H9 (cell line): ENCODE measurements at regions not wholly inside any gene's neighbourhood (a gene's known extent, or its start where the extent isn't known, plus 50 kb on each side); places are given as distances from the start of the nearest gene placed in this dataset.

Experiments used
- DNase-seq: peaks from one replicate; pipeline ENCODE4 v3.0.0-alpha.2; 2017
- H2AFZ ChIP-seq: one replicate; pipeline ENCODE4 v1.6.1; 2013; ENCODE audit warnings: mild to moderate bottlenecking, low read length, control low read depth, moderate library complexity
- H2AK5ac ChIP-seq: 2 replicates; pipeline ENCODE4 v1.6.1; 2013; ENCODE audit warnings: low read length, control low read depth, mixed read lengths; ENCODE audit not compliant: insufficient read length
- H2BK120ac ChIP-seq: one replicate; pipeline ENCODE4 v1.6.1; 2013; ENCODE audit warnings: low read depth, mild to moderate bottlenecking, low read length, control low read depth, inconsistent platforms; ENCODE audit not compliant: poor library complexity, severe bottlenecking
- H2BK12ac ChIP-seq: 2 replicates; pipeline ENCODE4 v1.6.1; 2013; ENCODE audit warnings: low read length, control low read depth, mixed read lengths, low read depth; ENCODE audit not compliant: insufficient read length
- H2BK15ac ChIP-seq: 2 replicates; pipeline ENCODE4 v1.6.1; 2013; ENCODE audit warnings: low read depth, low read length, control low read depth
- H2BK20ac ChIP-seq: one replicate; pipeline ENCODE4 v1.6.1; 2013; ENCODE audit warnings: low read depth, mild to moderate bottlenecking, low read length, control low read depth, inconsistent platforms; ENCODE audit not compliant: poor library complexity, severe bottlenecking
- H2BK5ac ChIP-seq: 2 replicates; pipeline ENCODE4 v1.6.1; 2013; ENCODE audit warnings: low read length, control low read depth, mixed read lengths; ENCODE audit not compliant: insufficient read length
- H3K14ac ChIP-seq: 2 replicates; pipeline ENCODE4 v1.6.1; 2013; ENCODE audit warnings: low read length, control low read depth; ENCODE audit not compliant: insufficient read depth
- H3K18ac ChIP-seq: 2 replicates; pipeline ENCODE4 v1.6.1; 2013; ENCODE audit warnings: low read depth, mild to moderate bottlenecking, mixed read lengths, low read length, control low read depth; ENCODE audit not compliant: insufficient read length
- H3K23ac ChIP-seq: 2 replicates; pipeline ENCODE4 v1.6.1; 2013; ENCODE audit warnings: low read length, control low read depth, mixed read lengths, low read depth; ENCODE audit not compliant: insufficient read length
- H3K23me2 ChIP-seq: 2 replicates; pipeline ENCODE4 v1.6.1; 2013; ENCODE audit warnings: low read depth, mild to moderate bottlenecking, mixed read lengths, low read length, control low read depth; ENCODE audit not compliant: insufficient read length, poor library complexity, severe bottlenecking
- H3K27ac ChIP-seq: 2 replicates; pipeline ENCODE4 v1.5.1; 2013; ENCODE audit warnings: low read length, control low read depth, mixed read lengths, low read depth; ENCODE audit not compliant: insufficient read length
- H3K27me3 ChIP-seq: 2 replicates; pipeline ENCODE4 v1.6.1; 2013; ENCODE audit warnings: low read length, control low read depth, inconsistent platforms; ENCODE audit not compliant: insufficient read depth
- H3K4ac ChIP-seq: 2 replicates; pipeline ENCODE4 v1.6.1; 2013; ENCODE audit warnings: low read depth, mild to moderate bottlenecking, control low read depth, inconsistent platforms, low read length, moderate library complexity
- H3K4me1 ChIP-seq: 2 replicates; pipeline ENCODE4 v1.6.1; 2013; ENCODE audit warnings: low read length, control low read depth, inconsistent platforms; ENCODE audit not compliant: insufficient read depth
- H3K4me2 ChIP-seq: 2 replicates; pipeline ENCODE4 v1.6.1; 2013; ENCODE audit warnings: low read length, control low read depth, mixed read lengths; ENCODE audit not compliant: insufficient read length, insufficient read depth
- H3K56ac ChIP-seq: 2 replicates; pipeline ENCODE4 v1.6.1; 2013; ENCODE audit warnings: low read depth, mild to moderate bottlenecking, mixed read lengths, low read length, control low read depth; ENCODE audit not compliant: insufficient read length
- H3K79me1 ChIP-seq: 2 replicates; pipeline ENCODE4 v1.6.1; 2013; ENCODE audit warnings: low read depth, mild to moderate bottlenecking, moderate library complexity, low read length, control low read depth, inconsistent platforms; ENCODE audit not compliant: insufficient read depth, poor library complexity, severe bottlenecking
- H3K79me2 ChIP-seq: 2 replicates; pipeline ENCODE4 v1.6.1; 2013; ENCODE audit warnings: low read length, control low read depth, inconsistent platforms; ENCODE audit not compliant: insufficient read depth
- H3K9ac ChIP-seq: 2 replicates; pipeline ENCODE4 v1.6.1; 2013; ENCODE audit warnings: low read length, control low read depth, mixed read lengths; ENCODE audit not compliant: insufficient read length; ENCODE audit errors: extremely low read depth
- H3K9me3 ChIP-seq: one replicate; pipeline ENCODE4 v1.6.1; 2013; ENCODE audit warnings: low read depth, low read length, inconsistent platforms; ENCODE audit not compliant: control insufficient read depth
- H3T11ph ChIP-seq: one replicate; pipeline ENCODE4 v1.6.1; 2013; ENCODE audit warnings: mild to moderate bottlenecking, low read length, control low read depth, inconsistent platforms
- H4K20me1 ChIP-seq: one replicate; pipeline ENCODE4 v1.6.1; 2013; ENCODE audit not compliant: control insufficient read depth, insufficient read length, insufficient read depth
- H4K5ac ChIP-seq: 2 replicates; pipeline ENCODE4 v1.6.1; 2013; ENCODE audit warnings: low read depth, mild to moderate bottlenecking, mixed read lengths, low read length, control low read depth; ENCODE audit not compliant: insufficient read length
- H4K8ac ChIP-seq: replicated peaks from 2 replicates; pipeline ENCODE4 v1.6.1; 2013; ENCODE audit warnings: low read length, control low read depth, mixed read lengths, low read depth; ENCODE audit not compliant: insufficient read length
- H4K91ac ChIP-seq: 2 replicates; pipeline ENCODE4 v1.6.1; 2013; ENCODE audit warnings: low read depth, mild to moderate bottlenecking, moderate library complexity, mixed read lengths, low read length, control low read depth; ENCODE audit not compliant: insufficient read length
- H3K27ac Mint-ChIP-seq, 3 experiments: 2 replicates in 2 of 3; 3 replicates in 1 of 3; pipeline ENCODE4 v1.8.0; 2020 to 2021; ENCODE audit warnings: mixed read lengths in 3 of 3, mild to moderate bottlenecking in 1 of 3, moderate library complexity in 1 of 3
- H3K27me3 Mint-ChIP-seq: 2 replicates; pipeline ENCODE4 v1.8.0; 2021; ENCODE audit warnings: low read depth, mild to moderate bottlenecking, moderate library complexity, mixed read lengths
- H3K36me3 Mint-ChIP-seq, 3 experiments: 2 replicates in 2 of 3; 3 replicates in 1 of 3; pipeline ENCODE4 v1.8.0; 2020 to 2021; ENCODE audit warnings: low read depth in 3 of 3, mixed read lengths in 3 of 3; ENCODE audit not compliant: insufficient read depth in 1 of 3
- H3K4me1 Mint-ChIP-seq, 2 experiments: 2 replicates each; pipeline ENCODE4 v1.8.0; 2020; ENCODE audit warnings: mixed read lengths in 2 of 2
- H3K4me3 Mint-ChIP-seq, 2 experiments: 2 replicates in 1 of 2; 3 replicates in 1 of 2; pipeline ENCODE4 v1.8.0; 2020 to 2021; ENCODE audit warnings: mild to moderate bottlenecking in 2 of 2, mixed read lengths in 2 of 2, moderate library complexity in 1 of 2
- H3K9me3 Mint-ChIP-seq, 2 experiments: 2 replicates in 1 of 2; 3 replicates in 1 of 2; pipeline ENCODE4 v1.8.0; 2020; ENCODE audit warnings: mild to moderate bottlenecking in 2 of 2, mixed read lengths in 2 of 2, moderate library complexity in 1 of 2
- CTCF ChIP-seq: fragments of 200-600 bp; sonication (generic); conservative IDR thresholded peaks from 3 replicates; pipeline ENCODE4 v1.8.0; 2021; ENCODE audit warnings: antibody characterized with exemption, mild to moderate bottlenecking
- WGBS: extraction: QIAGEN DNeasy Blood & Tissue Kit; methylation state at CpG from one replicate; pipeline ENCODE4 v1.1.7; 2013; ENCODE audit warnings: missing lambda C conversion rate, low lambda C conversion rate, mixed read lengths; ENCODE audit not compliant: insufficient read length; ENCODE audit errors: extremely low coverage; 5-methylcytosine and 5-hydroxymethylcytosine counted together

GRCh38 chr11:112829971-112830654 is 131.1 kb upstream of the NCAM1 start:
- no peaks in the 10 kb centered on the region for H3K27me3 Mint-ChIP-seq
- Histone ChIP-seq H3K27ac (no peak overlapping the region), H4K91ac (no peak overlapping the region)

More at GRCh38 chr11:112829971-112830654, 131.1 kb upstream of the NCAM1 start:
- Histone ChIP-seq H3K4me2 (no peak overlapping the region), H3K9ac (no peak overlapping the region), H3K14ac (no peak overlapping the region), H2AK5ac (no peak overlapping the region), H3T11ph (no peak overlapping the region), H3K4ac (no peak overlapping the region), H2BK120ac (no peak overlapping the region), H3K18ac (no peak overlapping the region), H2BK12ac (no peak overlapping the region), H4K5ac (no peak overlapping the region), H2BK20ac (no peak overlapping the region), H3K79me1 (no peaks in the 10 kb centered on the region), H3K27me3 (no peaks in the 10 kb centered on the region), H3K23ac (no peak overlapping the region), H3K9me3 (no peaks in the 10 kb centered on the region), H2BK15ac (no peak overlapping the region), H3K4me1 (peaks cover 8% of the 10 kb centered on the region), H2BK5ac (no peak overlapping the region), H4K8ac (no peak overlapping the region), H2AFZ (no peak overlapping the region), H3K79me2 (no peaks in the 10 kb centered on the region; the same call in 1 of the 2 replicates), H3K56ac (no peak overlapping the region), H3K23me2 (no peaks in the 10 kb centered on the region), H4K20me1 (no peaks in the 10 kb centered on the region)
- Mint-ChIP-seq H3K9me3 (peaks cover 6 to 11% of the 10 kb centered on the region in 2 experiments), H3K36me3 (no peaks in the 10 kb centered on the region; a peak in 2 of 7 replicates), H3K4me3 (no peak overlapping the region), H3K4me1 (peaks cover 21 to 25% of the 10 kb centered on the region in 2 experiments), H3K27ac (no peak overlapping the region)
- no CpG with 5 or more reads among the region's 6 CpGs for WGBS
- TF ChIP-seq CTCF = no peak
- DNase-seq = no peak
